ENCODE measurements at regions not wholly inside any gene's neighbourhood (a gene's known extent, or its start where the extent isn't known, plus 50 kb on each side); places are given as distances from the start of the nearest gene placed in this dataset.

DNA sequence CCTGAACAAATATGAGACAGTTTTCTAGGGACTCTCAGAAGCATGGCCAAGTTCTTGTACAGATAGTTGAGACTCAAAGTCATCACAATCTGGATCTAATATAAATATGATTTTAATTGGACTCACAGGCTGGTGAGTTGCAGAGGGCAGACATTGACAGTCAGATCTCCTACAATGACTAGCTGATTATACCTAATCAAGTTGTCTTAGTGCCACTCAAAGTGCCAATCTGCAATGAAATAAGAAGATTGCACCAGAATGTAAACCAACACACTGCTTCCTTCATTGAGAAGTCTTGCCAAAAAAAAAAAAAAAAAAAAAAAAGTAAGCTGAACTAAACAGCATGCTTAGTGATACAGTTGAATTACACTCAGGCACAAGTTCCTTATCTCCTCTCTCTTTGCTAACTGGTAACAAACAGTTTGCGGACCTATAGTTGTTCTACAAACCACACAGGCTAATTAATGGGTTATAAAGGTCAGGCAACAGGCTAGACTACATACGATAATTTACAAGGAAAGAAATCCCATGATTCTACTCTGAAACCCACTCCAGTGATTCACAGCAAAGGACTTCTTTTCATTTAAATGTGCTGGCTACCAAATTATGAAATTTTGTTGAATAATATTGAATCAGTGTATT, 107.3 kb upstream of the NIPBL start:
- TF ChIP-seq EZH2 (IDR thresholded peaks at IDR 0.05) (no peak), EZH2phosphoT487 (IDR thresholded peaks at IDR 0.05) (no peak)
- TF ChIP-seq, protein P1, sequence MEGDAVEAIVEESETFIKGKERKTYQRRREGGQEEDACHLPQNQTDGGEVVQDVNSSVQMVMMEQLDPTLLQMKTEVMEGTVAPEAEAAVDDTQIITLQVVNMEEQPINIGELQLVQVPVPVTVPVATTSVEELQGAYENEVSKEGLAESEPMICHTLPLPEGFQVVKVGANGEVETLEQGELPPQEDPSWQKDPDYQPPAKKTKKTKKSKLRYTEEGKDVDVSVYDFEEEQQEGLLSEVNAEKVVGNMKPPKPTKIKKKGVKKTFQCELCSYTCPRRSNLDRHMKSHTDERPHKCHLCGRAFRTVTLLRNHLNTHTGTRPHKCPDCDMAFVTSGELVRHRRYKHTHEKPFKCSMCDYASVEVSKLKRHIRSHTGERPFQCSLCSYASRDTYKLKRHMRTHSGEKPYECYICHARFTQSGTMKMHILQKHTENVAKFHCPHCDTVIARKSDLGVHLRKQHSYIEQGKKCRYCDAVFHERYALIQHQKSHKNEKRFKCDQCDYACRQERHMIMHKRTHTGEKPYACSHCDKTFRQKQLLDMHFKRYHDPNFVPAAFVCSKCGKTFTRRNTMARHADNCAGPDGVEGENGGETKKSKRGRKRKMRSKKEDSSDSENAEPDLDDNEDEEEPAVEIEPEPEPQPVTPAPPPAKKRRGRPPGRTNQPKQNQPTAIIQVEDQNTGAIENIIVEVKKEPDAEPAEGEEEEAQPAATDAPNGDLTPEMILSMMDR (IDR thresholded peaks at IDR 0.05), result no peak
